HG03342 (cell line): ENCODE measurements at regions not wholly inside any gene's neighbourhood (a gene's known extent, or its start where the extent isn't known, plus 50 kb on each side); places are given as distances from the start of the nearest gene placed in this dataset.

ENCODE experiments used
- ATAC-seq: cut with Tn5 transposase; IDR thresholded peaks from one replicate; pipeline ENCODE4 v1.9.1; 2021; ENCODE audit warnings: mild to moderate bottlenecking, moderate library complexity; ENCODE audit not compliant: unreplicated experiment

GRCh38 chr4:145299380-145300076 is 119.1 kb upstream of the OTUD4 start:
- ATAC-seq = peak; percentile 97

DNA sequence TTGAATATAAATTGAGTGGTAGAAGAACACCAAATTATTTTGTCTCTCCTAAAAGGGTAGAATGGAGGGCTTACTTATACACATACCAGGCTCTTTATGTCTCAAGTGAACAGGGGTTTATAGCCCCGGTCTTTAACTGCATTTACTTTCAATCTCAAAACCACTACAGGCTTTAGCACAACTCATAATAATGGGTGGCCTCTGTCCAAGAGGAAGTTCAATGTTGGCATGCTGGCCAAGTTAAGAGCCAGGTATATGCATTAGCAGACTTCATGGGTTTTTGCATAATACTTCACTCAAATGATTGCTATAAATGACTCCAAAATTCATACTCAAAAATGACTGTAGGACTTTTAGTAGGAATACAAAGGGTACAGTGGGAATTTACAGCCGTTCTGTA is 118.5 kb upstream of the OTUD4 start:
- peak; percentile 26 for ATAC-seq

DNA sequence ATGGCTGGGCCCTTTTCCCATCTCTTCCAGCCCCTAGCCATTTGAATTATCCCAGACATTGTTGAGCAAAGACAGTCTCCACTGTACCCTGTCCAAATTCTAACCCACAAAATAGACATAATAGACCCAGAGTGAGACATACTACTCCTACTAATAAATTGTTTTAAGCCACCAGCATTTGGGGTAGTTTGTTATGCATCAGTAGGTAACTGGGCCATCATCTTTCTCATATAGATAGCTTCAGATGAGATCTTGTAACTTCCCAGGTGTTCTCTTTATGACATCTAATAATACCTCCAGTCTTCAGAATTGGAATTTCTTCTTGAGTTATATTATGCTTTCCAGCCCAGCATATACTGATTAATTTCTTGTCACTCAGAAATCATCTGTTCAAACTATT is 117.2 kb upstream of the OTUD4 start:
- no peak for ATAC-seq

GRCh38 chr4:145295547-145295946 is 115.2 kb upstream of the OTUD4 start:
- no peak for ATAC-seq

DNA sequence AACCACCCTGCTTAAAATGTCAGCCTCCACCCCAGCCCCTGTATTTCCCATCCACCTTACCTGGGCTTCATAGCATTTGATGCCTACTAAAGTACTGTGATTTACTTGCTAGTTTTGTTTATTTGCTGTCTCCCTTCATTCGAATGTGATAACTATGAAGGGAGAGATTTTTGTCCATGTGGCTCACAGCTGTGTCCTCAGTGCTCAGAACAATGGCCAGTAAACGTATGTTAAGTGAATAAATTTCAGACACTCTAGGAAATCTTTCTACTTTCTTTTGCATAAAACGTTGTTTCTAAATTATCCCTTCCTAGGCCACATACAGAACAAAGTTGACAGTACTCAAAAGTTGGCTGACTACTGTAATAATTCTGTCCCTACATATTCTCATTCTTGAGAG is 114.7 kb upstream of the OTUD4 start:
- no peak for ATAC-seq

GRCh38 chr4:145293658-145294057 is 113.3 kb upstream of the OTUD4 start:
- ATAC-seq = no peak

GRCh38 chr4:145290955-145291354 is 110.6 kb upstream of the OTUD4 start:
- ATAC-seq = no peak

DNA sequence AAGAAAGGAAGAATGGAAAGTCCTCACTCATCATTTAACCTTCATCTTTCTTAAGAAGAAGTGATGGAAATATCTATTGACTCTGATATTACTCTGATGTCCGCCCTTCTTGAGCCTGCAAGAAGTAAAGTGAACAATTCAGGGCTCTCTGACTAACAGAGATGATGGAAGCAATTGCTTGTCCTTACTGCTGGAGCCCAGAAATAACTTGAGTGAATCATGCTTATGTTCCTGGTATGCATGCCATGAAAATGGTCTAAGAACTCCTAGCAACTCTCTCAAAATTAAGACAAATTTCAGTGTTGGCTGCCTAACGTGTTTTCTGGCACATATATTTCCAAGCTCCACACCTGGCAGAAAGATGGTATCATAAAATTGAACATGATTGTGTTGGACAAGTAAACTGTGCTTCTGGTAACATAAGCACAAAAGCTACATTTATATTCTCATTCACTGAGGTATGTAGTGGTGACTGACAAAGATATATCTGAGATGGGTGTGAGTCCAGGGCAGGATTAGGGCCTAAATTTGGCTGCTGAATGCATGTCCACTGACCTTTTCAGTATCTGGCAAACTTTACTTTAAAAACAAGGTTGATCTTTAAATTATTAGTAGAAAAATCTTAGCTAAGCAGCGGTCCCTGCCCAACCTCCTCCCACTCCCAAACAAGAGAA is 109.2 kb upstream of the OTUD4 start:
- ATAC-seq = no peak

DNA sequence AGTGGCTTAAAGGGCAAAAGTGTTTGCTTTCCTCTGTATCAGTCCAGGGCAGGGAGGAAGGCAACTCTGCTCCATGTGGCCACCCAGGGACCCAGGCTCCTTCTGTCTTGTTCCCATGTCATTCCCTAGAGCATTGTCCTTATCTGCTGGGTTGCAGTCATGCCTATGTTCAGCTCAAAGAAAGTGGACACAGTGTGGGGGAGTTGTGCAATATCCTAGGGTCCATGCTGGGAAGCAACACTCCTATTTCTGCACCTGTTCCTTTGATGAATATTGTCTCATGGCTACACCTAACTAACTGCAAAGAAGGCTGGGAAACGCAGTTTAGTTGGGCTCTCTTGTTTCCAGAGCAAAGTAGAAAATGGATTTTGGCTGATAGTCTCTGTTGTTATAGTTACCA is 107.0 kb upstream of the OTUD4 start:
- ATAC-seq = no peak

- ATAC-seq = no peak
Observed at GRCh38 chr4:145285928-145286327, 105.5 kb upstream of the OTUD4 start.

GRCh38 chr4:145283909-145284308 is 103.5 kb upstream of the OTUD4 start:
- ATAC-seq = no peak

GRCh38 chr4:145281951-145282350 is 101.6 kb upstream of the OTUD4 start:
- no peak for ATAC-seq

DNA sequence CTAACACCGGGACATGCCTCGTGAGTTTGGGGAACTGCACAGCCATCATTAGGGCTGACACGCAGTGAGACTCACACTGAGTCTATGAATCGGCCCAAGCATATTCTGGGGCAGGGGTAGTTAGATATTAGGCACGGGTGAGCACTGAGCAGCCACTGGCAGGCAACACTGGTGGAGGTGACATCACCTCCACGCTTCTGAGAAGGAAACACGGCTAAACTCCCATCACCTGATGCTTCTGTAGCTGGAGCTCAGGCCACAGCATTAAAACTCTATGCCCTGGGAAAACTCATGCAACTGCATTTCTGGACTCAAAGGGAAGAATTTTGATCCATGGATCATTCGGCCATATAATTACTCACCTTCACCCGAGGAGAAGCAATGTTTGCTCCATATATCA is 100.8 kb upstream of the OTUD4 start:
- ATAC-seq = no peak

GRCh38 chr4:145280541-145280940 is 100.2 kb upstream of the OTUD4 start:
- ATAC-seq = no peak

DNA sequence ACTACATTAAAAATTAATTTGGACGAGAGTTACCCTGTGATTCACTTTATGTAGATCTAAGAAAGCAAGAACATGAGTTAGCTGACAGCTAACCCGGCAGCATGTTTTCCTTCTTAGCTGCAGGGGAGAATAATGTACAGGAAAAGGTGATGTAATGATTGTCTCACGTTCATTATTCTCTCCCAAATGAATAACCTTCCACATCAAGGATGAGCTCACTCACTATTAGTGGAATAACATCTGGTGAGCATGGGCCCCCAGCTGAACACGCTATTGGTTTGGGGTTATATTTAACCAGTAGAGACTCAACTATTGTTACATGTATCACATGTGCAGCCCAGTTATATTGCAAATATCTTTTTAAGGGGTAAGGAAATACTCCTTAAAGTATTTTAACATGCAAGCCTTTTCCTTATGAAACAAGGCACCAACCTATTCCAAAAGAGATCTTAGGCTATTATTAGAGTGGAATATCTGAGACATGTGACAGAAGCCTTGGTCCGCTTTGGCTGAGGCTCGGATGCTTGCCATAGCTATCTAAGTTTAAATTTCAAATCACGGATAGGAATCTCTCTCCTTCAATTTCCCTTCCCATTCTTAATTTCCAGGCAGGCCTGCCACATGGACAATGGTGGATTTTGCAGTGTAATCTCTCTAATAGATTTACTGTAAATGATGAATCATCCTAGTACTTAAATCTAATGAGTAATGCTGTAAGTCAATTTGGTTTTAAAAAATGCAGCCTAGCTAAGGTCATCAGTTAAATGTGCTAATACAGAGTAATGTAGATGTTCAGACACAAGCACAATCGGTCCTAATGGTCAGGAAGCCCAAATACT is 99.0 kb upstream of the OTUD4 start:
- no peak for ATAC-seq

- no peak for ATAC-seq
Observed at GRCh38 chr4:145278341-145279121, 98.1 kb upstream of the OTUD4 start.

DNA sequence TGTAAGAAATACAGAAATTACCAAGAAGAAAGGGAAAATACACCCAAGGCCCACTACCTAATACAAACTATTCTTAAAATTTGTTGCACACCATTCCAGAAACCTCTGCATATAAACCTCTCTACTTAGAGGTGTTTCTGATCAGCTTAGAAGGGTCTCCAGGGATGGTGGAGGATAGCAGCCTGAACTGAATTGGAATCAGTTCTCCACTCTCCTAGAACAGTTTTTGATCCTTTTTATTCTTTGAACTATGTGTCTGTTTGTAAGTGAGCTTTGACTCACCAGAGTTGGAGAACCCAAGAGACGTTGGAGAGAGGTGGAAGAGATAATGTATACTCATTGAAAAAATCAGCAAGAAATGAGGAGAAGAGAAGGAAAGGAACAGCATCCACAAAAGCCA is 96.6 kb upstream of the OTUD4 start:
- no peak for ATAC-seq

- ATAC-seq = no peak
Observed at GRCh38 chr4:145276050-145276449, 95.7 kb upstream of the OTUD4 start.

DNA sequence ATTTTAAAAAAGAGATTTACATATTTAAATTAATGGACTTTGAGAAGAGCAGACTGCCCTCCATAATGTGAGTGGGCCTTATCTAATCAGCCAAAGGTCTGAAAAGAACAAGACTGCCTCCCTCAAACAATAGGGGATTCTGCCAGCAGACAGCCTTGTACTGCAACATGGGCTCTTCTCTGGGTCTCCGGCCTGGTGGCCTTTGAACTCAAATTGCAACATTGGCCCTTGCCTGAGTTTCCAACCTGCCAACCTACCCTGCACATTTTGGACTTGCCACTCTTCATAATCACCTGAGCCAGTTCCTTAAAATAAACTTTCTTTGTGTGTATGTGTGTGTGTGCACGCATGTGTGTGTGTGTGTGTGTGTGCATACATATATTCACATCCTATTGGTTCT is 90.8 kb upstream of the OTUD4 start:
- ATAC-seq = no peak

DNA sequence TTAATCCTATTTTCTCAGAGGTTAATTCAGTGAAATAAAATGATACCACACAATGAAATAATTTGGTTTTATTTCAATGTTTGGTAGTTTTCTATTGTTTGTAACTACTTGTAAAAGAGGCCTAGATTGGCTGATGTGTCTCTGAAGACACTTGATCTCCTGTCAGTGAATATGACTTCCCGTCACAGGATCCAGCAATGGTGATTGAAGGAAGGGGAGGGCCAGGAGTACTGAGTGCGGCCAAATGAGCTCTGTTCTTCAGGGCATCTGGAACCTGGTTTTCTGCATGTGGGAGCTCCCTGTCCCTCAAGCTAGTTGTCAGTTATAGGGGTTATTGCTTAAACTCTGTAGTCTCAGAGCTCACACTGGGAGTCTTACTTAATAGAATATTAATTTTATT is 86.5 kb upstream of the OTUD4 start:
- ATAC-seq = no peak

- no peak for ATAC-seq
Observed at GRCh38 chr4:145260091-145260490, 79.7 kb upstream of the OTUD4 start.
